ENCODE measurements at regions not wholly inside any gene's neighbourhood (a gene's known extent, or its start where the extent isn't known, plus 50 kb on each side); places are given as distances from the start of the nearest gene placed in this dataset.

DNA sequence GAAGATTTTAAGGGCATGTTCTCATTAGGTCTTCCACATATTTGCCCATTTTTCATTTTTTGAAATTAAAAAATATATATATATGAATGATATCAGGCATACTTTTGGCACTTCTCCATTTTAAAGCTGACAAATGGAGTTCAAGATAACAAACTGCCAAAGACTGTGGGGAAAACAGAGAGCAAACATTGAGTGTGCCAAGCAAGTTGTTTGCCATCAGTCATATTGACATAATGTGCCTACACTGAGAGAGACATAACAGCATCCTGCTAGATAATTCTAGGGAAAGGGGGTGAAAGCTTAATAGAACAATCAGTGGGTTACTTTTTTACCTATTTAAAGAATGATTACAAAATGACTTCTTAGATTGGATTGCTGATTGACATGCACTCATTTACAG lies 529.4 kb upstream of the CXADR start:
- peak; percentile 18 for DNase-seq

DNA sequence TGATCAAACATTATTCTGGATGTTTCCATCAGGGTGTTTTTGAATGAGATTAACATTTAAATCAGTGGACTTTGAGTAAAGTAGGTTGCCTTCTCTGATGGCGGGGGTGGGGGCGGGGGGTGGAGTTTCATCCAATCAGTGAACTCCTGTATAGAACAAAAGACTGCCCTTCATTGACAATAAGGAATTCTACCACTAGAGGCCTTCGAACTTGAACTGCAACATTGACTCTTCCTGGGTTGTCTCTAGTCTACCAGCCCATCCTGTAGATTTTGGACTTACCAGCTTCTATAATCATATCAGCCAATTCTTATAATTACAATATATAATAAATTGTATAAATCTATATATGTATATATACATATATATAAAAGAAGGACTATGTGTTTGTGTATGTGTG lies 520.4 kb upstream of the CXADR start:
- DNase-seq, result no peak

DNA sequence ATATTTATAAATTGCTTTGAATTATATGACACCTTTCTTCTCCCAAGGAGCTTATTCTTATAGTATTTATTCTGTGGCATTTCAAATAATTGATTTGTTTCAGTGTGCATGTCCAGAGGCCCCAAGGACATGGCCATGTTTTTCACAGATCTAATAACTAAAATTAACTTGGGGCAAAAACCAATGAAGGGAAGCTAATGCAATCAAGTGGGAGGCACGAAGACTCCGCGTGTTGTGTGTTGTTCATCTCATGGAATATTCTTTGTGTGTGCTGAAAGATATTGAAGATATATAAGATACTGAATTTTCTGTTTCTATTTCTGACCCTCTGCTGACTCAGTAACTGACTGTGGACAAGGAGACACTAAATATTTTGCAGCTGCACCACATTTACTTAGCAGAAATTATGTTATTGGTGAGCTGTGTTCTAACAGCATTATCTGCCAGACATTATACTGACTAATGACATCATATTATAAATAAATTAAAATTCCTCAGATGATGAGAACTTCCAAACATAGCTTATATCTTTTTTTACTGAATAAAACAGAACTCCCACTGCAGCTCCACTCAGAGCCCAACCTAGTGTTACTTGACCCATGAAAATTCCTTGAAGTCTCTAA lies 519.3 kb upstream of the CXADR start:
- DNase-seq, result no peak

DNA sequence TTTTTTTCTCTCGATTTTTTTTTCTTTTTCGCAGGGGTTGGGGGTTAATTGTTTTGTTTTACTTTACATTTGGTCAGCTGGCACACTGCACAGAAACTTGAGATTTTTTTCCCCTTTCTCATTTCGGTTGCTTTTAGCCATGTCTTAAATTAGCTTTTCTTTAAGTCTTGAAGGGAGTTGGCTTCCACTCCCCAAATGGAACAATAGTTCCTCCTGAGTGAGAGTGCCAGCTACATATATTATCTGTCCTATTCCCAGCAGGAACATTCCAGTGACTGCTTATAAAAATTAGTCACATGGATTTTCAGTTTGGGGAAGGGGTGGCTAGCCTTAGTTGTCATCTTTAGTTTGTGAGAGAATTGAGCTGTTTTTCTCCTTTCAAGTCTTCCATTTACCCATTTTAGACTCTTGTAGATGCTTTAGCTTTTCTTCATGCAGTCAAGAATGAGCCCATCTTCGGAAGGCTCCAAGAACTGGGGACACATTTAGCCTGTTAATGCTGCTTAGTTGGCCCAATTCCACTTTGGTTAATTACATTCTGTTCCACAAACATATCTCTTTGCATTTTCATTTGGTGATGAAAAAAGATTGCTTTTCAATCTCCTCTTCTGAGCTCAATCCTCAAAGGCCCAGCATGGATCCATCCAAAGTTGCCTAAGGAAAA lies 510.1 kb upstream of the CXADR start:
- no peak for DNase-seq

DNA sequence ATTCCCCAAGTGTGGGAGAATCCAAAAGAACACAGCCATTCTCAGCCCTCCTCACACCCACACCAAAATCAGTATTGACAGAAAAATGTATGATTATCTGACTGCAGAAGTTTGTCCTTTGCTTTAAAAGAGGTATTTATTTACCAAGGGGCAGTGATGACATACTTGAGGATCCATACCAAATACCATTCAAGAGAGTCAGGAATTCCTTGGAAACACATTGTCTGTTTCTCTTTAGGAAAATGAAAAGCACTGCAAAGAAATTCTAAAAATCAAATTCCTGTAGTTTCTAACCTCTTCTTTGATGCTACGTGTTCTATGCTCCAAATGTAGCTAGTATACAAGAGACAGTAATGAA lies 509.6 kb upstream of the CXADR start:
- no peak for DNase-seq

DNA sequence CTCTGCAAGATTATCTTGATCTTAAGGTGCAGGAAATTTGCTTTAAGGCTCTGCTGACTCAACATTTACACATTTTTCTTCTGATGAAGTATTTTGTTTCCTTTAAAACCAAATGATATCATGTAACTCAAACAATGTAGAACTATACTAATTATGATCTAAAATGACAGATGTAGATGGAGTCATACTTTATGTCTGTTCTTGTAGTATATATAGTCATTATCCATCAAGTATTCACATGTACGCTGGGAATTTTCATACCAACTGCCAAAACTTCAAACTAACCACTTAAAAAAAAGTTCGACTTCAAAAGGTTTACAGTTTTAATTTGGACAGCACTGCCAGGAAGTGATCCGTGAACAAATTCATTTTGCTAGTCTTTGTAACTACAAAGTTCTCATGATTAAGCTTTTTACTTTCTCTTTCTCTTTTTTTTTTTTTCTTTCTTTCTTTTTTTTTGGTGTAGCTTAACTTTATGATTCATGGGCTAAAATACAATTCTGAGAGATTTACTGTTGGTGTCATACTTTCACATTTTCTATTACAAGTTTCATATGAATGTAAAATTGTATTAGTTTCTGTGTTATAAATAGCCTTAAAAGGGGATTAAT lies 509.0 kb upstream of the CXADR start:
- no peak for DNase-seq

DNA sequence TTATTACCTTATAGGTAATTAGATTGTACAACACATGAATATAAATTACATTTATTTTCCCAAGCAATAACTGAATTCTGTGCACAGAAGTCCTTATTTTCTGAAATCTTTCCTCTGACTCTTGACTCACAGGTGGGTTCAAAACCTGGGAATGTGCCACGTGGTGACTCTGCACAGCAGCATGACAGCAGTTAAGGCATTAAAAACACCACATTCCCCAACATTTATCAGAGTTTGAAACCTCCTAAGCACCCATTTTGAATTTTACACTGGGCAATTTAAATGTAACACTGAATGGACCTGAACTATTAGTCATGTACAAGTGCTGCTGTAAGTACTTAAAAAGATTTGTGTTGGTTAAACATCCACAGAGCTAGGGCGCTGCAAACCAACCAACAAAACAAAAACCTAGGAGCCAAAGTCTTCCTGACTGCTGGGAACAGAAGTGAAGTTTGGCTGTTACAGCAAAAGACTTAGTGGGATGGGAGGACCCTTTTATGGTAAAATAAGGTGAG lies 480.6 kb upstream of the CXADR start:
- no peak for DNase-seq

DNA sequence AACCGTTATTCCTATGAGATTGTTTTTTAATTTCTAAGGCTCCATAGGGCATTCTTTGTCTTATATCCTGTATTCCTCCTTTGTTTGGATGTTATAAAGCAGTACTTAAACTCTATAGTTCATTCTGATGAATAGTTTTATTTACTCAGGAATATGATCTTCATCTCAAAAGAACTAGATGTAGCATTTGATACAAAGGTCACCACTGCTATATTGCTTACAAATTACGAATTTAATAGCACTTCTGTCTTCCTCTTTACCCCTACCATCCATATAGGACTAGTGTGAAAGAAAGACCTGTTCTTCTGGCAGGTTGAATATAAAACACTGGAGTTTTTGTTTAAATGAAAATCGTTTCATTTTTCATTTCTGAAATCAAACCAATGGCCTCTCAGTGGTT lies 468.1 kb upstream of the CXADR start:
- DNase-seq, result no peak

DNA sequence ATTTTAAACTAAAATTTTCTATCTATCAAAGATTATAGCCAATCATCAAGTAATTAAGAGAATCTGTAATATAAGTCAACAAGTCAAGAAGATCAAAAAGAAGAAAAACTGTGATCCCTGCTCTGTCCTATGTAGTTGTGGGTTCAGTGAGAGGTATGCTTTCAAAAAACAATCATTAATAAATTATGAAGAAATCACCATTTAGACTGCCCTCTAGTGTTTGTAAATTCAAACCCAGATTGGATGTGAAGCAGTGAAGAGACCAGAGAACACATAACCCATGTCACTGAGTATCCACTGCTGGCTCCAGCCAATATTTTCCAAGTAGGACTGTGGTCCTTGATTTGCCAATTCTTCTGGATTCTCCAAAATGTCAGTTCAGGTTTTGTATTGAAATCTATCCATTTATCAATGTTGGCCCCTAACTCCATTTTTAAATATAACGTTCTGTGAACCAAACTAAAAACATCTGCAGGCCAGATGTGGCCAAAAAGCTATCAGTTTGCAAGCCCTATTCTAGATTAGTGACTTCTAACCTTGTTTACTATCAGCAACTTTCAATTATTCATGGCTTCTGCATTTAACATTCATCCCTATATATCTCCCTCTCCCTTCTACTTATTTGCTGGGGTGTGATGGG lies 467.5 kb upstream of the CXADR start:
- DNase-seq, result peak; percentile 54

DNA sequence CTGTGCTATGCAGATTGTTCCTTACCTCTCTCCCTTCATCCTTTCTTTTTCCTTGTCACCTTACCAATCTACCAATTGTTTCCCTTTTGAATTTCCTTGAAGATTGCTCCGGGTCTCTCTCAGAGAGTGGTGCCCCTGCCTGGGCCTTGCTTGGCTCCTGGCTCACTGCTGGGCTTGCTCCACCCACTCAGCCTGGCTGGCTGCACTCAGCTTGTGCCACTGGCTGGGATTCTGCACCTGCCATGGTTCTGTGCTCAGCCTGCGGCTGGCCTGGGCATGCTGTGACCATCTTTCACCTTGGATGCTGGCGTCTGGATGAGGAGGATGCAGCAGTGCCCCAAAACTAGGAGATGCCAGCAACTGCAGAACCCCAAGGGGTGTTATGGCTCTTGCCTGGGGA lies 463.9 kb upstream of the CXADR start:
- no peak for DNase-seq

DNA sequence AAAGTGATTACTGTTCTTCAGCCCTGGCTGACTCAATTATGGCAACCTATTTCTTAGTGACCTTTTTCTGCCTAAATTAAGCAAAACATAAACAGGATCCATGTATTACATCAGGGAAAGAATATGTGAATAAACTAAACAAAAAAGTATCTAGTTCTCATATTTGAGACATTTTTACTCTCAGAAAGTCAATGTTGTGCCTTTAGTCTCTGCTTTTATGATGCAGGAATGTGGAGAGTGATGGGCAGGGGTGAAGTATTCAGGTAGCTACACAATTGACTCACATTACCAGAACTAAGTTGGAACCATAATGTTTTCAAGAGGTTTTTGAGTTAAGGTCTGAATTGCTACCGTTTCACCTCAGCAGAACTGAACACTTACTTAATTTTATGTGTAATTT lies 462.7 kb upstream of the CXADR start:
- no peak for DNase-seq

DNA sequence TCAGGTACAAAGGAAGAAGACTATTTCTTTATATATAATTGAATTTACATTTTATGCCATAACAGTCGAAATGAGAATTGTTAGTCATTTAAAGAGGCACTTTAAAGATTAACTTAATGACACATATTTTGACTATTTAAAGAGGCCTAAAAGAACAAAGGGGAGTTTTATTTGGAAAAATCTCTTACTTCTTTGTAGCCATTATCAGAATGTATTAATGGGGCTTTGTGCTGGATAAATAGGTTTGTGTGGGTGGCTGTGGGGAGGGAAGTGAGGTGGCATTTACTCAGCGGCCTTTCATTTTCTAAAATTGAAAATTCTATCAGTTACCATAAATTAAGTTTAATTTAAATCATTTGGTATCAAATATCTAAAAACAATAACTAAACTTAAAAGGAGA lies 462.2 kb upstream of the CXADR start:
- no peak for DNase-seq

DNA sequence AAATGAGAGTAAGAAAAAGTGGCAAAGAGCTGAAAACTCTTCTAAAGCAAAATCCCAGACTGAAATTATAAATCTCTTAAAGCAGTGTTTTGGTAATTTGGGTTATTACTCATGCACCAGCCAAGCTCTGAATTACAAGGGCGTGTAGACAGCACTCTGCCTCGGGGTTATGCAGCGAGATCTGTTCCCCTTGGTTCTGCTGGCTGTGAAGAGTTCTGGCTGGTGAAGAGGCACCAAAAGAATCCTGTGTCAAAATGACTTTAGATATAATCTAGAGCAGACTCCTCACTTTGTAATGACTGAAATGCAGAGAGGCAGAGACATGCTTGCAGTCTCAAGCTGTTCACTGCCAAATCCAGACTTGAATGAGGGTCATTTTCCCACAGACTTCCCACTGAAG lies 461.8 kb upstream of the CXADR start:
- DNase-seq, result no peak

DNA sequence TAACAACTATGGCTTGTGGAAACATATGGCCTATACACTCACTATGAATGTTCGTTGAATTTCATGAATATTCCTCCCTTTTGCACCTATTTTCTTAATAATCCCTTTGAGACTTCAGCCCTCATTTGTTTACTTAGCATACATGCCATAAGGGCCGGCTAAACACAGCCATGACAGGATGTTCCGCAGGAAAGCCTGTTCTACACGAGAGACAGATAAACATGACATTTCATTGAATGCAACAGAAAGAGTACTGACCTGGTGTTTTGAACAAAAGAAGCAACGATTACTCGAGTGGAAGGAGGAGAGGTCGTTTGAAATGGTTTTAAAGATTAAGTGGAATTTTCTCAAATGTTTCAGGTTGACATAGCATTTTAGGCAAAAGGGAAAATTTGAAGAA lies 459.5 kb upstream of the CXADR start:
- no peak for DNase-seq

DNA sequence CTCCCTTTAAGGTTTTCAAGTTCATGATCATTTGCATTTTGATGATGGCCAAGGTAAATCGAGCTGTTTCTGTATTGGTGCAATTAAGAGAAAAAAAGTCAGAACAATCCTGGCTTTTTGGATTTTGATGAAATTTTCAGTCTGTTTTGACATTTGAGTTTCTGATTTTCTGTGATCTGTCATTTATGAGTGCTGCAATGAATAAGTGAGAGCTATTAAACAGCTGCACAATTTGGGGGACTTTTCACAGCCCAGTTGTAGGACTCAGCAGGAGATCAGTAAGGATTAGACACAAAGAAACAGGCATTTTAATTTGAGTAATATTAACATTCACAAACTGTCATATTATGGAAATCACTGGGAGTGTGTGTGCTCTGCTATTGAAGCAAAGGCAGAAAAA lies 452.9 kb upstream of the CXADR start:
- DNase-seq, result no peak

DNA sequence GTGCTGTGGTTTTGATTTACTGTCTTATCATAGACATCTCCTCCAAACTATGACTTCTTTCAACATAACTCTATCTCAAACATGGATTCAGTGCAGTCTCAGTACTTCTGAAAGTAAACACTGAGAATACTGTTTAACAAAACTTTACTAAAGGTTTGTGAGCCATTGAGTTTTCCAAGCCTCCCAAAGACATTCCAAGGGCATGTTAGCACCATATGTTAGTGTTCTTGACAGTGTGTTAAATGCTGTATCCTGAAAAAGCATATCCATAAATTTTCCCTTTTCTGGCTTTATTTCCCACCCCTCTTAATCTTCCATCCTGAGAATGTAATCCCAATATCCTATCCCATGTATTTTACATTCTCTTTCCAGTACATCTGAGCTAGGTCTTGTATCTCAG lies 446.8 kb upstream of the CXADR start:
- DNase-seq, result no peak

DNA sequence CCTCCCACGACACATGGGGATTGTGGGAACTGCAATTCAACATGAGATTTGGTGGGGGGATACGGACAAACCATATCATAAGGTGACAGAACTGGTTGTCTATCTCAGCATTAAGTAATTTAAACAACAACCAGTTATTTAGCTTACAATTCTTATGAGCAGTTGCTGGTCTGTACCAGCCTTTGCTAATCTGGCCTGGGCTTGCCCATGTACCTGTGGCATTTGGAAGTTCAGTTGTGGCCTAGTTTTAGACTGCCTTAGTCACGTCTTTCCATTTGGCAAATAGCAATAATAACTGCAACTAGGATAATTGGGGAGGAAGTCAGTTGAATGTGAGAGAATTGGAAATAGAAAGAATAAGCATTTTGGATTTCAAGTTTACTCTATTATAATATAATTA lies 441.8 kb upstream of the CXADR start:
- no peak for DNase-seq

DNA sequence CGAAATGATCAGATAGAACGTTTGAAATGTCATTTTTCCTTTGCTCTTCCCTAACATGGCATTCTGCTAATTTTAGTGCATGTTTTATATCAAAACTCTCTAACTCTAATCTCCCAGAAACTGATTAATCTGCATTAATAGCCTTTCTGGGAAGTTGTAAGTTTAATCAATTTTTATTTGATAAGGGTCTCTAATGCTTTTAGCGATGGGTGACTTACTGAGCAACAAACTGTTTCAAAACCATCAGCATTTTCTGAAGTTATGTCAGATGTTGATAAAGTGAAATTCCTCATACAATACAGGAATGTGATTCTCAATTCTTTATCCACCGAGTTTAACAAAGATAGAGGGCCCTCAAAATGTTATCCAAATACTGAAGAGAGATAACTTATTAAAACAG lies 431.6 kb upstream of the CXADR start:
- no peak for DNase-seq

DNA sequence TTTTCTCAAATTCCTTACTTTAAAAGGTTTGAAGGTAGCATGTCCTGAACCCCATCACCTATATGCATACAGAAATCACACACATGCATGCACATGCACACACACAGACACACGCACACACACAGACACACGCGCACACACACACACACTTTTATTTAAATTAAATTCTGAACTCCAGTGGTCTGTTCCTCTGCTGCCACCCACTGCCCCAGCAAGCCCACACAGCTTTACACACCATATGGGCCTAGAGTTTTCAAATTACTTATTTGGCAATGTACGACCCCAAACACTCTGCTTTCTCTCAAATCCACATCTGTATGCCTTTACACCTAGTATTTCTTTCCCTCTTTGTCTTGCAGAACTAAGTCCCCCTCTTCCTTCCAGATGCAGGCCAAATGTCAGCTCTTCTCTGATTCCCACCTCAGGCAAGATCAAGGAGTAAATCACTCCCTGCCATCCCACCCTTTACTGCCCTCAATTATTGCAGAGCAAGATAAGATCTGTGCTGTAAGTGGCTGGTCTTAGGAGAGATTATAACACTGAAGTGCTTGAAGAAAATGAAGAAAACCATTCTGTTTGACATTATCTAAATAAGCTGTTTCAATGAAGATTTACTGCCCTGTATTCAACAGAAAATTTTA lies 429.9 kb upstream of the CXADR start:
- no peak for DNase-seq

DNA sequence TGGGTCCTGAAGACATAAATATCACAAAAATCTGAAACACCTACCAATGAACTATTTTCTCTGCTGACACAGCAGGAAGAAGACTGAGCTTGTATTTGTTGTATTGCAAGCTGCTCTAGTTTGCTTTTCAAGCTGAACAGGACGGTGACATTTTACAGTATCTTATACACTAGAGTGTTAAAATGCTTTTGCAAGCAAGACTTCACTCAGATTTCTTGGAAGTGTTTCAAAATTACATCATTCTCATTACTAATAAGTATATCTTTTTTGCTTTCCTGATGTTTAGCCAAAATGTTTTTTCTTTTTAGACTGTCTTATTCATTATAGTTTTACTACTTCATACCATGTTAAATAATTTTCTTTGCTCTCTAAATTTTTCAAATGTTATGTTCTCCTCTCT lies 427.1 kb upstream of the CXADR start:
- no peak for DNase-seq

DNA sequence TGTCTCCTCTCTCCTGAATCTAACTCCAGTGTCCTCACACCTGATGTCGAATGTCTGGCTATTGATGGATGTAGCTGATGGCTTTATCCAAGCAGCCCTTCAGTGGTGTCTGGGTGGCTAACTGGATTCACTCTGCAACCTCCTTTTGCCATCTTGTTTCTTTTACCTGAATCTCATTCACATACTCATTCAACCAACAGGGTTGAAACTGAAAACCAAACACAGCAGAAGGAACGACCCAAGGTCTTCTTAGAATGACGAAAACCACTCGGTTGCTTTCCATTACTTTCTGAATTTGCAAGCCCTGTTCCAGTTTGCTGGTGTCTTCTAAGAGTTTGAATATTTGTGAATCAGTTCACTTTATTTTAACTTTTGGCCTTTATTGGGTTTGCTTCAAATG lies 424.3 kb upstream of the CXADR start:
- no peak for DNase-seq

DNA sequence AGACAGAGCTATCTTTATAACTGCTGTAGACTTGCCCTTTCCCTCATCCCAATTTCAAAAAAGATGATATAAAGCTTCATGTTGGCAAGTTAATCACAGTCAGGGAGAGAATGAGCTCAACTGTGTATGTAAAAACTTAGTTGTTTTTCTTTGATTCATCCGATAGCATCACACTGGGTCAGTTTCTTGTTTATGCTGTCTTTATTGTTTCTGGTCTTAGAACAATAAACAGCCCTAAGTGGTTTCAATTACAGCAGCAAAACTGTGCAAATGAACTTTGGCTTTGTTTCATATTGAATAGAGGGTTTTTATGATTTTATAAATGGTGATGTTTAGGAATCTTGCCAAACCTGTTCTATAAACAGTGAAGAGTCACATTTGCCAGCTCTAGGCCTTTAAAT lies 423.8 kb upstream of the CXADR start:
- DNase-seq, result peak; percentile 79

DNA sequence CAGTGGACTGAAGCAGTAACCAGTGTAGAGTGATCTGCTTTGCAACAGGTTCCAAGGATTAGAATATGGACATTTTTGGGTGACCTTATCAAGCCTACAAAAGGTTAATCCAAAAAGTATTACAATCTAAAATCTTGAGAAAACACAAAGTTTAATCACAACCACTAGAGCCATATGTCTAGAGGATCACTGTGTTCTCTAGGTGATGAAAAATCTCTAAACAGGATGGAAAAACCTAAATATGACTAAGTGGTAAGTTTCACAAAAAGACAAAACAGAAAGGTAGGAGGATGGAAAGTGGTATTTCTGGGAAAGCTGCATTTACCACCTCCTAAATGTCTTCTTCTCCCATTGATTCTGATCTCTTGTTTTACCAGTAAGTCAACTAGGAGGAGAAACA lies 411.1 kb upstream of the CXADR start:
- no peak for DNase-seq

DNA sequence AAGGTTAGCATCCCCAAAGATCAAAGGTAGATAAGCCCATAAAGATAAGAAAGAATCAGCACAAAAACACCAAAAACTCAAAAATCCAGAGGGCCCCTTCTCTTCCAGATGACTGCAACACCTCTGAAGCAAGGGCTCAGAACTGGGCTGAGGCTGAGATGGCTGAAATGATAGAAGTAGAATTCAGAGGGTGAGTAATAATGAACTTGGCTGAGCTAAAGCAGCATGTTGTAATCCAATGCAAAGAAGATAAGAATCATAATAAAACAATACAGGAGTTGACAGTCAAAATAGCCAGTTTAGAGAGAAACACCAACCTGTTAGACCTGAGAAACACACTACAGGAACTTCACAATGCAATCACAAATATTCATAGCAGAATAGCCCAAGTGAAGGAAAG lies 406.9 kb upstream of the CXADR start:
- no peak for DNase-seq

All from NCI-H1105 treated with DMSO at 0.1 percent for 48 hours (cell line).